Endothelial cell of umbilical vein (primary cell): ENCODE measurements at regions not wholly inside any gene's neighbourhood (a gene's known extent, or its start where the extent isn't known, plus 50 kb on each side); places are given as distances from the start of the nearest gene placed in this dataset.

Experiments
- BruUV-seq: library from RNA; stranded (reverse); fragments of 400-500 nt; replicated peaks from 2 replicates; lab custom pipeline; 2021; lab: Mats Ljungman, UMichigan
- CTCF ChIA-PET: fragments of 300-600, 350-600 bp; sonication (Branson Sonifier 250); formaldehyde crosslinking; loops from one replicate; lab custom pipeline; 2021; ENCODE audit warnings: antibody characterized with exemption, inconsistent platforms; lab: Charles Lee
- POLR2A ChIA-PET: fragments of 300-600, 350-600 bp; sonication (Branson Sonifier 250); formaldehyde crosslinking; loops from one replicate; lab custom pipeline; 2021; ENCODE audit warnings: antibody characterized with exemption, inconsistent platforms; lab: Charles Lee
- DNase-seq: peaks from one replicate; pipeline ENCODE4 v3.0.0-alpha.2; 2011; ENCODE audit warnings: low read depth, low spot score
- FAIRE-seq: peaks from 2 replicates; lab custom pipeline; 2011; peaks lifted over from hg19 to GRCh38; lab: Jason Lieb, UNC
- H2AFZ ChIP-seq: 2 replicates; pipeline ENCODE4 v1.6.0; 2012; ENCODE audit warnings: low read depth, low read length, control low read depth, inconsistent platforms
- H3K27ac ChIP-seq: 2 replicates; pipeline ENCODE4 v1.5.1; 2011; ENCODE audit warnings: low read depth, mild to moderate bottlenecking, control low read depth, low read length, moderate library complexity; ENCODE audit not compliant: insufficient read depth
- H3K27me3 ChIP-seq, 2 experiments: 2 replicates each; pipeline versions ENCODE4 v1.6.0 to v1.6.1; 2011; ENCODE audit warnings: low read length in 2 of 2, mixed read lengths in 1 of 2; ENCODE audit not compliant: control insufficient read depth in 2 of 2, insufficient read depth in 2 of 2
- H3K36me3 ChIP-seq, 2 experiments: 2 replicates in 1 of 2; 3 replicates in 1 of 2; pipeline ENCODE4 v1.5.1; 2011; ENCODE audit warnings: low read length in 2 of 2, mild to moderate bottlenecking in 1 of 2, moderate library complexity in 1 of 2; ENCODE audit not compliant: control insufficient read depth in 2 of 2, insufficient read depth in 2 of 2; ENCODE audit errors: extremely low read depth in 1 of 2
- H3K4me1 ChIP-seq: 3 replicates; pipeline ENCODE4 v1.5.1; 2011; ENCODE audit warnings: mild to moderate bottlenecking, low read length; ENCODE audit not compliant: control insufficient read depth, insufficient read depth; ENCODE audit errors: extremely low read depth
- H3K4me2 ChIP-seq: 2 replicates; pipeline ENCODE4 v1.6.1; 2011; ENCODE audit warnings: low read length, control low read depth, mixed read lengths; ENCODE audit not compliant: insufficient read depth
- H3K4me3 ChIP-seq, 3 experiments: fragments of 200-600 bp in 1 of 3; sonication (generic), shearing (Covaris generic) in 1 of 3; replicated peaks in 1 of 3; 2 replicates each; pipeline ENCODE4 v1.5.1; 2011 to 2016; ENCODE audit warnings: control low read depth in 3 of 3, low read length in 3 of 3, mild to moderate bottlenecking in 2 of 3, inconsistent platforms in 1 of 3, low read depth in 1 of 3, moderate library complexity in 1 of 3; ENCODE audit not compliant: insufficient read depth in 1 of 3
- H3K79me2 ChIP-seq: 2 replicates; pipeline ENCODE4 v1.6.0; 2012; ENCODE audit warnings: low read length, inconsistent platforms; ENCODE audit not compliant: control insufficient read depth, insufficient read depth
- H3K9ac ChIP-seq: replicated peaks from 2 replicates; pipeline ENCODE3; 2011; ENCODE audit warnings: low read length, control low read depth; ENCODE audit not compliant: insufficient read depth; ENCODE audit errors: extremely low read depth
- H3K9me1 ChIP-seq: replicated peaks from 3 replicates; pipeline ENCODE4 v1.6.0; 2011; ENCODE audit warnings: mild to moderate bottlenecking, low read length; ENCODE audit not compliant: control insufficient read depth, insufficient read depth; ENCODE audit errors: extremely low read depth
- H3K9me3 ChIP-seq: replicated peaks from 2 replicates; pipeline ENCODE4 v1.5.1; 2012; ENCODE audit warnings: low read length, inconsistent platforms; ENCODE audit not compliant: control insufficient read depth, insufficient read depth
- H4K20me1 ChIP-seq: replicated peaks from 2 replicates; pipeline ENCODE3; 2011; ENCODE audit warnings: mild to moderate bottlenecking, low read length; ENCODE audit not compliant: control insufficient read depth, insufficient read depth; ENCODE audit errors: extremely low read depth
- EZH2 ChIP-seq: IDR thresholded peaks from 2 replicates; pipeline ENCODE4 v1.6.1; 2012; ENCODE audit warnings: borderline replicate concordance, low read depth, mild to moderate bottlenecking, moderate library complexity, low read length, inconsistent platforms; ENCODE audit not compliant: severe bottlenecking
- FOS ChIP-seq: IDR thresholded peaks from 2 replicates; pipeline ENCODE4 v1.6.1; 2011; ENCODE audit warnings: mild to moderate bottlenecking, low read length, moderate library complexity, borderline replicate concordance; ENCODE audit not compliant: insufficient read depth
- GATA2 ChIP-seq: IDR thresholded peaks from 2 replicates; pipeline ENCODE4 v1.7.0; 2011; ENCODE audit warnings: low read depth, mild to moderate bottlenecking, moderate library complexity, mixed read lengths, low read length; ENCODE audit not compliant: insufficient read length, insufficient read depth
- JUN ChIP-seq: IDR thresholded peaks from 2 replicates; pipeline ENCODE4 v1.6.1; 2011; ENCODE audit warnings: borderline replicate concordance, low read depth; ENCODE audit not compliant: insufficient read length, insufficient read depth
- MAX ChIP-seq: IDR thresholded peaks from 2 replicates; pipeline ENCODE4 v1.6.1; 2011; ENCODE audit not compliant: insufficient read depth, insufficient read length
- MYC ChIP-seq: IDR thresholded peaks from one replicate; pipeline ENCODE4 v1.6.1; 2011; ENCODE audit warnings: mild to moderate bottlenecking, low read depth, low read length
- POLR2A ChIP-seq: IDR thresholded peaks from 2 replicates; pipeline ENCODE4 v1.6.1; 2012; ENCODE audit warnings: low read depth, mild to moderate bottlenecking, control low read depth, low read length
- POLR2AphosphoS5 ChIP-seq: IDR thresholded peaks from 2 replicates; pipeline ENCODE4 v1.6.1; 2012; ENCODE audit warnings: low read depth, mild to moderate bottlenecking, control low read depth, low read length, moderate library complexity; ENCODE audit not compliant: insufficient read depth
- dilution Hi-C: fragments of 300-500 bp; cut with MboI; formaldehyde crosslinking; loops from one replicate; pipeline ENCODE4 v1.15.0; 2019; ENCODE audit warnings: low sequenced_read_pairs; ENCODE audit not compliant: extremely low pct_ligation_motif_present
- intact Hi-C: fragments of 100-400 bp; cut with micrococcal nuclease; formaldehyde crosslinking; loops from one replicate; pipeline ENCODE4 v1.10.0; 2022
- TF ChIP-seq, protein P1 (sequence below), 2 donors: IDR thresholded peaks; 1 replicate in 1 of 2; 2 replicates in 1 of 2; pipeline ENCODE4 v1.5.1; 2011; ENCODE audit warnings: low read length in 2 of 2, mild to moderate bottlenecking in 2 of 2, moderate library complexity in 2 of 2, control low read depth in 1 of 2, inconsistent platforms in 1 of 2, low read depth in 1 of 2; ENCODE audit not compliant: insufficient read depth in 1 of 2; ENCODE audit errors: extremely low read depth in 1 of 2

- no TSS peak for BruUV-seq
These were observed 81.9 kb downstream of the FAM43A start for GRCh38 chr3:194767446-194768207.

More at GRCh38 chr3:194767446-194768207, 81.9 kb downstream of the FAM43A start:
- FAIRE-seq (no peak), DNase-seq (no peak)
- no peak overlapping the region for H3K4me2 ChIP-seq
- H3K36me3 ChIP-seq: no peaks in the 10 kb centered on the region
- no peak overlapping the region for H3K4me3 ChIP-seq
- H2AFZ ChIP-seq: no peak overlapping the region
- H3K4me1 ChIP-seq: peaks cover 9% of the 10 kb centered on the region
- dilution Hi-C loops (no loop called here), intact Hi-C loops (loop anchor here (2.0 kb wide), 1 partner anchor 493 kb away; no protein-coding TSS in a partner anchor)
- ChIA-PET CTCF (no interaction called here), POLR2A (no interaction called here)
- H3K9me1 ChIP-seq: no peaks in the 10 kb centered on the region
- no peaks in the 10 kb centered on the region for H3K9me3 ChIP-seq
- H3K9ac ChIP-seq: no peak overlapping the region
- no peaks in the 10 kb centered on the region for H3K27me3 ChIP-seq
- H3K79me2 ChIP-seq: no peaks in the 10 kb centered on the region
- H3K27ac ChIP-seq: no peak overlapping the region
- no peak for TF ChIP-seq EZH2
- no peak for TF ChIP-seq POLR2A
- TF ChIP-seq MYC: no peak
- TF ChIP-seq FOS: no peak
- no peak for TF ChIP-seq GATA2
- no peak for TF ChIP-seq MAX
- TF ChIP-seq, protein P1, sequence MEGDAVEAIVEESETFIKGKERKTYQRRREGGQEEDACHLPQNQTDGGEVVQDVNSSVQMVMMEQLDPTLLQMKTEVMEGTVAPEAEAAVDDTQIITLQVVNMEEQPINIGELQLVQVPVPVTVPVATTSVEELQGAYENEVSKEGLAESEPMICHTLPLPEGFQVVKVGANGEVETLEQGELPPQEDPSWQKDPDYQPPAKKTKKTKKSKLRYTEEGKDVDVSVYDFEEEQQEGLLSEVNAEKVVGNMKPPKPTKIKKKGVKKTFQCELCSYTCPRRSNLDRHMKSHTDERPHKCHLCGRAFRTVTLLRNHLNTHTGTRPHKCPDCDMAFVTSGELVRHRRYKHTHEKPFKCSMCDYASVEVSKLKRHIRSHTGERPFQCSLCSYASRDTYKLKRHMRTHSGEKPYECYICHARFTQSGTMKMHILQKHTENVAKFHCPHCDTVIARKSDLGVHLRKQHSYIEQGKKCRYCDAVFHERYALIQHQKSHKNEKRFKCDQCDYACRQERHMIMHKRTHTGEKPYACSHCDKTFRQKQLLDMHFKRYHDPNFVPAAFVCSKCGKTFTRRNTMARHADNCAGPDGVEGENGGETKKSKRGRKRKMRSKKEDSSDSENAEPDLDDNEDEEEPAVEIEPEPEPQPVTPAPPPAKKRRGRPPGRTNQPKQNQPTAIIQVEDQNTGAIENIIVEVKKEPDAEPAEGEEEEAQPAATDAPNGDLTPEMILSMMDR (IDR thresholded peaks at IDR 0.05; ENCODE audit: extremely low read depth in 1 of 2, insufficient read depth in 1 of 2, low read depth in 1 of 2, low read length in 2 of 2): no peak
- TF ChIP-seq JUN: no peak
- TF ChIP-seq POLR2AphosphoS5: no peak
- H4K20me1 ChIP-seq: no peaks in the 10 kb centered on the region
